K562 (cell line): ENCODE measurements at regions not wholly inside any gene's neighbourhood (a gene's known extent, or its start where the extent isn't known, plus 50 kb on each side); places are given as distances from the start of the nearest gene placed in this dataset.

ENCODE experiments used
- ATAC-seq: fragments of 200-7000 bp; cut with Tn5 transposase; 3 replicates; pipeline ENCODE4 v1.9.1; 2020; ENCODE audit warnings: moderate library complexity
- BruUV-seq: library from RNA; stranded (reverse); fragments of 400-500 nt; replicated peaks from 2 replicates; lab custom pipeline; 2021; lab: Mats Ljungman, UMichigan
- CTCF ChIA-PET: fragments of 300-600 bp; formaldehyde crosslinking; extraction: SDS; loops from one replicate; lab custom pipeline; 2021; ENCODE audit warnings: low intra/inter-chr PET ratio; lab: Yijun Ruan, JAX
- POLR2A ChIA-PET: fragments of 300-600, 350-650 bp; sonication (Branson Sonifier 250); formaldehyde crosslinking; extraction: SDS; loops from one replicate; lab custom pipeline; 2021; ENCODE audit warnings: antibody characterized with exemption, inconsistent platforms; lab: Yijun Ruan, JAX
- DNase-seq, 4 experiments: peaks; one replicate each; pipeline versions ENCODE4 v3.0.0 to v3.0.0-alpha.2; 2011 to 2018; ENCODE audit warnings: low spot score in 3 of 4, mixed read lengths in 3 of 4; ENCODE audit errors: extremely low read depth in 1 of 4
- FAIRE-seq: peaks from 2 replicates; lab custom pipeline; 2011; peaks lifted over from hg19 to GRCh38; lab: Jason Lieb, UNC
- H2AFZ ChIP-seq: 2 replicates; pipeline ENCODE4 v1.6.0; 2011; ENCODE audit warnings: low read depth, low read length, control low read depth, inconsistent platforms
- H3K27ac ChIP-seq: fragments of 200-600 bp; 3 replicates; pipeline ENCODE4 v1.8.0; 2011; ENCODE audit warnings: low read depth, mild to moderate bottlenecking, control low read depth, inconsistent platforms, low read length, moderate library complexity, mixed read lengths; ENCODE audit errors: extremely low read depth
- H3K27me3 ChIP-seq, 2 experiments: fragments of 300-600 bp in 1 of 2; 2 replicates in 1 of 2; 3 replicates in 1 of 2; pipeline versions ENCODE4 v1.6.0 to v1.8.0; 2011; ENCODE audit warnings: inconsistent platforms in 2 of 2, low read length in 2 of 2, mild to moderate bottlenecking in 1 of 2, mixed read lengths in 1 of 2, moderate library complexity in 1 of 2; ENCODE audit not compliant: control insufficient read depth in 2 of 2, insufficient read depth in 2 of 2
- H3K36me3 ChIP-seq: fragments of 300-600 bp; 3 replicates; pipeline ENCODE4 v1.8.0; 2011; ENCODE audit warnings: mild to moderate bottlenecking, low read length, inconsistent platforms; ENCODE audit not compliant: control insufficient read depth, insufficient read depth
- H3K4me1 ChIP-seq, 2 experiments: fragments of 200-600 bp in 1 of 2; replicated peaks in 1 of 2; 2 replicates in 1 of 2; 3 replicates in 1 of 2; pipeline versions ENCODE4 v1.5.1 to v1.8.0; 2011; ENCODE audit warnings: inconsistent platforms in 2 of 2, low read length in 2 of 2, mild to moderate bottlenecking in 1 of 2, mixed read lengths in 1 of 2, moderate library complexity in 1 of 2; ENCODE audit not compliant: control insufficient read depth in 2 of 2, insufficient read depth in 2 of 2
- H3K4me2 ChIP-seq: 2 replicates; pipeline ENCODE4 v1.6.1; 2011; ENCODE audit warnings: low read length, control low read depth, inconsistent platforms, mixed read lengths; ENCODE audit not compliant: insufficient read depth
- H3K4me3 ChIP-seq: fragments of 200-600 bp; sonication (generic), shearing (Covaris generic); 2 replicates; pipeline ENCODE4 v1.5.1; 2016; ENCODE audit warnings: control low read depth, inconsistent platforms
- H3K79me2 ChIP-seq: fragments of 200-600 bp; 3 replicates; pipeline ENCODE4 v1.8.0; 2011; ENCODE audit warnings: low read length, inconsistent platforms; ENCODE audit not compliant: control insufficient read depth, insufficient read depth
- H3K9ac ChIP-seq, 2 experiments: 2 replicates each; pipeline versions ENCODE4 v1.6.0 to v1.6.1; 2011; ENCODE audit warnings: low read depth in 2 of 2, low read length in 2 of 2, control low read depth in 1 of 2, inconsistent platforms in 1 of 2, mild to moderate bottlenecking in 1 of 2, mixed read lengths in 1 of 2; ENCODE audit not compliant: insufficient read depth in 1 of 2
- H3K9me1 ChIP-seq: one replicate; pipeline ENCODE4 v1.6.0; 2011; ENCODE audit warnings: inconsistent platforms, mild to moderate bottlenecking, low read length, moderate library complexity; ENCODE audit not compliant: control insufficient read depth, insufficient read depth
- H3K9me3 ChIP-seq: replicated peaks from 2 replicates; pipeline ENCODE4 v1.5.1; 2011; ENCODE audit warnings: low read depth, low read length, inconsistent platforms; ENCODE audit not compliant: control insufficient read depth, insufficient read depth
- H4K20me1 ChIP-seq: replicated peaks from 2 replicates; pipeline ENCODE4 v1.6.1; 2011; ENCODE audit warnings: low read length, inconsistent platforms, mixed read lengths; ENCODE audit not compliant: control insufficient read depth, insufficient read depth
- CEBPG ChIP-seq, 3 experiments: fragments of 200-800 bp in 1 of 3; sonication (Bioruptor generic) in 1 of 3; sonication (generic) in 1 of 3; formaldehyde crosslinking in 1 of 3; IDR thresholded peaks in 2 of 3; conservative IDR thresholded peaks in 1 of 3; 2 replicates each; pipeline versions ENCODE4 v1.6.1 to v1.8.0; 2016 to 2022; ENCODE audit warnings: missing compliant biosample characterization in 2 of 3, missing genetic modification characterization in 2 of 3, mild to moderate bottlenecking in 1 of 3, missing genetic modification reagents in 1 of 3
- ETS1 ChIP-seq: conservative IDR thresholded peaks from 2 replicates; pipeline ENCODE4 v1.6.1; 2011; ENCODE audit warnings: low read depth, mild to moderate bottlenecking, low read length; ENCODE audit not compliant: control insufficient read depth
- ETV1 ChIP-seq: fragments of 450-650 bp; conservative IDR thresholded peaks from 2 replicates; pipeline ENCODE4 v1.6.1; 2016; ENCODE audit warnings: missing genetic modification characterization, control low read depth, low read depth, missing compliant biosample characterization
- FIP1L1 ChIP-seq: fragments of 200-400 bp; formaldehyde crosslinking; IDR thresholded peaks from 2 replicates; pipeline ENCODE4 v1.6.1; 2018; ENCODE audit warnings: mild to moderate bottlenecking, low read depth, low read length; ENCODE audit not compliant: poor library complexity, severe bottlenecking
- FOXK1 ChIP-seq: sonication (generic); formaldehyde crosslinking; IDR thresholded peaks from 2 replicates; pipeline ENCODE4 v1.8.0; 2022; ENCODE audit warnings: missing genetic modification reagents, mild to moderate bottlenecking, borderline replicate concordance
- KDM4B ChIP-seq, 2 experiments: fragments of 450-650 bp in 1 of 2; sonication (generic) in 1 of 2; IDR thresholded peaks; 2 replicates each; pipeline ENCODE4 v1.6.1; 2016 to 2017; ENCODE audit warnings: borderline replicate concordance in 2 of 2, antibody characterized with exemption in 1 of 2, low read depth in 1 of 2, mild to moderate bottlenecking in 1 of 2
- MEIS2 ChIP-seq: fragments of 450-650 bp; IDR thresholded peaks from 2 replicates; pipeline ENCODE4 v1.6.1; 2014; ENCODE audit warnings: mild to moderate bottlenecking; ENCODE audit not compliant: partially characterized antibody
- POLR2AphosphoS5 ChIP-seq: IDR thresholded peaks from 2 replicates; pipeline ENCODE4 v1.6.1; 2011; ENCODE audit warnings: mild to moderate bottlenecking, low read depth, low read length, moderate library complexity; ENCODE audit not compliant: control insufficient read depth, insufficient read depth
- RAD21 ChIP-seq, 2 experiments: fragments of 250-450 bp in 1 of 2; fragments of 450-650 bp in 1 of 2; sonication (Bioruptor Pico) in 1 of 2; formaldehyde crosslinking in 1 of 2; IDR thresholded peaks in 1 of 2; conservative IDR thresholded peaks in 1 of 2; 2 replicates each; pipeline versions ENCODE4 v1.4.0 to v1.8.0; 2020 to 2022; ENCODE audit warnings: mild to moderate bottlenecking in 2 of 2, moderate library complexity in 1 of 2
- RHOXF2B ChIP-seq: fragments of 250-450 bp; sonication (Bioruptor Pico); conservative IDR thresholded peaks from 2 replicates; pipeline ENCODE4 v1.5.1; 2021
- ZNF12 ChIP-seq: sonication (generic); formaldehyde crosslinking; IDR thresholded peaks from 2 replicates; pipeline ENCODE4 v1.4.0; 2020; ENCODE audit warnings: mild to moderate bottlenecking, missing genetic modification reagents
- ZNF764 ChIP-seq: fragments of 250-450 bp; sonication (Bioruptor Pico); IDR thresholded peaks from 2 replicates; pipeline ENCODE4 v1.4.0; 2020; ENCODE audit warnings: low read depth, mild to moderate bottlenecking, moderate library complexity
- WGBS: fragments of 100-300 bp; shearing (Covaris generic); methylation state at CpG from one replicate; pipeline ENCODE4 v1.1.6; 2016; ENCODE audit warnings: low coverage, mixed read lengths; ENCODE audit not compliant: insufficient coverage; ENCODE audit errors: missing lambda C conversion rate; 5-methylcytosine and 5-hydroxymethylcytosine counted together
- in situ Hi-C: fragments of 300-500 bp; cut with MboI; formaldehyde crosslinking; loops from 4 replicates; pipeline ENCODE4 v1.15.0; 2018; ENCODE audit warnings: inconsistent platforms, mixed read lengths
- intact Hi-C: fragments of 100-400 bp; cut with micrococcal nuclease; formaldehyde crosslinking; loops from 2 replicates; pipeline ENCODE4 v1.14.2; 2022
- TF ChIP-seq, protein P1 (sequence below), 3 experiments: fragments of 200-800 bp in 1 of 3; sonication (Bioruptor generic) in 1 of 3; sonication (generic) in 1 of 3; formaldehyde crosslinking in 1 of 3; IDR thresholded peaks; 2 replicates each; pipeline versions ENCODE4 v1.6.1 to v1.8.0; 2016 to 2022; ENCODE audit warnings: mild to moderate bottlenecking in 2 of 3, missing compliant biosample characterization in 2 of 3, missing genetic modification characterization in 2 of 3, missing genetic modification reagents in 1 of 3
- TF ChIP-seq, protein P2 (sequence below): sonication (generic); formaldehyde crosslinking; IDR thresholded peaks from 2 replicates; pipeline ENCODE4 v1.8.0; 2022; ENCODE audit warnings: missing genetic modification reagents, mild to moderate bottlenecking, moderate library complexity, borderline replicate concordance
- TF ChIP-seq, protein P3 (sequence below): sonication (generic); formaldehyde crosslinking; IDR thresholded peaks from 2 replicates; pipeline ENCODE4 v1.9.0; 2022; ENCODE audit warnings: mild to moderate bottlenecking, missing genetic modification reagents

DNA sequence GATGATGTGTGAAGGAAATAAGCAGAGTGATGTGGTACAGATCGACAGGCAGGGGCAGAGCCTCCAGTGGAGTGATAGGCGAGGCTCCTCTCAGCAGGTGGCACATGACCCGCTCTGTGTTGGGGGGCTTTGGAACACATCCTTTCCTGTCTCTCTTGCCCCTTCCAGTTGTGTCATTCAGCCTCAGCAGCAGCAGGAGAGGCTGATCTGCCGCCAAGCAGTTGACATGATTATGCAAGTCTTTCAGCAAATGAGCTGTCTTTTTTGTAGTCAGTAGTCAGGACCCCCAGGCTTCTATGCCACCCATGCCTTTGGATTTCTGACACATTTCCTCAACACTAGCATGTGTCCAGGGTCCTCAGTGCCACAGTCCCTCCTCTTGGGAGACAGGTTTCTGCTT is 307.1 kb upstream of the C1orf174 start:
- no peak overlapping the region for H3K9ac ChIP-seq
- no peak overlapping the region for H3K4me2 ChIP-seq
- no peak for FAIRE-seq
- BruUV-seq = no TSS peak
- TF ChIP-seq CEBPG (CRISPR knock-in tag; IDR thresholded peaks at IDR 0.05) = no peak
- no peak for TF ChIP-seq CEBPG (tag; conservative IDR thresholded peaks at IDR 0.05 in 1 of 2, IDR thresholded peaks at IDR 0.05 in 1 of 2)
- TF ChIP-seq RAD21 (CRISPR knock-in tag; conservative IDR thresholded peaks at IDR 0.05 in 1 of 2, IDR thresholded peaks at IDR 0.05 in 1 of 2) = no peak
- TF ChIP-seq, protein P1, sequence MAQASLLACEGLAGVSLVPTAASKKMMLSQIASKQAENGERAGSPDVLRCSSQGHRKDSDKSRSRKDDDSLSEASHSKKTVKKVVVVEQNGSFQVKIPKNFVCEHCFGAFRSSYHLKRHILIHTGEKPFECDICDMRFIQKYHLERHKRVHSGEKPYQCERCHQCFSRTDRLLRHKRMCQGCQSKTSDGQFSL (CRISPR knock-in tag; IDR thresholded peaks at IDR 0.05) = no peak
- TF ChIP-seq, protein P1 (tag; IDR thresholded peaks at IDR 0.05) = no peak
- TF ChIP-seq RHOXF2B (CRISPR knock-in tag) = no peak
- no peak for TF ChIP-seq FOXK1 (CRISPR knock-in tag)
- TF ChIP-seq, protein P2, sequence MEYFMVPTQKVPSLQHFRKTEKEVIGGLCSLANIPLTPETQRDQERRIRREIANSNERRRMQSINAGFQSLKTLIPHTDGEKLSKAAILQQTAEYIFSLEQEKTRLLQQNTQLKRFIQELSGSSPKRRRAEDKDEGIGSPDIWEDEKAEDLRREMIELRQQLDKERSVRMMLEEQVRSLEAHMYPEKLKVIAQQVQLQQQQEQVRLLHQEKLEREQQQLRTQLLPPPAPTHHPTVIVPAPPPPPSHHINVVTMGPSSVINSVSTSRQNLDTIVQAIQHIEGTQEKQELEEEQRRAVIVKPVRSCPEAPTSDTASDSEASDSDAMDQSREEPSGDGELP = no peak
- no peak for TF ChIP-seq ETV1 (tag)
- TF ChIP-seq ETS1 = no peak
- TF ChIP-seq ZNF764 (CRISPR knock-in tag) = no peak
- no peak for TF ChIP-seq KDM4B (IDR thresholded peaks at IDR 0.05; ENCODE audit: borderline replicate concordance in 2 of 2, low read depth in 1 of 2)
- TF ChIP-seq FIP1L1 = no peak
- no peak for TF ChIP-seq MEIS2
- no peak for TF ChIP-seq POLR2AphosphoS5
- TF ChIP-seq ZNF12 = no peak
- TF ChIP-seq, protein P3, sequence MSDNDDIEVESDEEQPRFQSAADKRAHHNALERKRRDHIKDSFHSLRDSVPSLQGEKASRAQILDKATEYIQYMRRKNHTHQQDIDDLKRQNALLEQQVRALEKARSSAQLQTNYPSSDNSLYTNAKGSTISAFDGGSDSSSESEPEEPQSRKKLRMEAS (CRISPR knock-in tag) = no peak
- CTCF ChIA-PET = no interaction called here
- no peaks in the 10 kb centered on the region for H3K4me1 ChIP-seq
- WGBS = 0% methylated on average over 4 of the region's 4 CpGs
- H3K4me3 ChIP-seq = no peak overlapping the region
- H3K79me2 ChIP-seq = no peaks in the 10 kb centered on the region
- H3K27ac ChIP-seq = no peak overlapping the region
- intact Hi-C loops = no loop called here
- H3K9me1 ChIP-seq = no peaks in the 10 kb centered on the region
- in situ Hi-C loops = no loop called here
- no peaks in the 10 kb centered on the region for H3K9me3 ChIP-seq
- H3K27me3 ChIP-seq = peaks cover 2 to 6% of the 10 kb centered on the region in 2 experiments; a peak in 2 of 5 replicates
- no peak for ATAC-seq
- no peak overlapping the region for H2AFZ ChIP-seq
- no peak for DNase-seq
- POLR2A ChIA-PET = interaction anchor here (0.6 kb wide), 1 partner anchor 60 kb away, joined by 3 read pairs; no protein-coding TSS in a partner anchor
- no peaks in the 10 kb centered on the region; the same call in 1 of the 2 replicates for H4K20me1 ChIP-seq
- H3K36me3 ChIP-seq = no peaks in the 10 kb centered on the region
